CD4-positive, alpha-beta T cell treated with Interleukin-2 at 100 ng/mL for 4 hours (primary cell): ENCODE measurements at regions not wholly inside any gene's neighbourhood (a gene's known extent, or its start where the extent isn't known, plus 50 kb on each side); places are given as distances from the start of the nearest gene placed in this dataset.

ENCODE experiments used
- DNase-seq: peaks from one replicate; pipeline ENCODE4 v3.0.0-alpha.2; 2020; ENCODE audit warnings: low spot score

GRCh38 chr7:340979-341694, 51.2 kb downstream of the FOXL3 start:
- no peak for DNase-seq

GRCh38 chr7:341841-342638, 52.1 kb downstream of the FOXL3 start:
- DNase-seq, result no peak

DNA sequence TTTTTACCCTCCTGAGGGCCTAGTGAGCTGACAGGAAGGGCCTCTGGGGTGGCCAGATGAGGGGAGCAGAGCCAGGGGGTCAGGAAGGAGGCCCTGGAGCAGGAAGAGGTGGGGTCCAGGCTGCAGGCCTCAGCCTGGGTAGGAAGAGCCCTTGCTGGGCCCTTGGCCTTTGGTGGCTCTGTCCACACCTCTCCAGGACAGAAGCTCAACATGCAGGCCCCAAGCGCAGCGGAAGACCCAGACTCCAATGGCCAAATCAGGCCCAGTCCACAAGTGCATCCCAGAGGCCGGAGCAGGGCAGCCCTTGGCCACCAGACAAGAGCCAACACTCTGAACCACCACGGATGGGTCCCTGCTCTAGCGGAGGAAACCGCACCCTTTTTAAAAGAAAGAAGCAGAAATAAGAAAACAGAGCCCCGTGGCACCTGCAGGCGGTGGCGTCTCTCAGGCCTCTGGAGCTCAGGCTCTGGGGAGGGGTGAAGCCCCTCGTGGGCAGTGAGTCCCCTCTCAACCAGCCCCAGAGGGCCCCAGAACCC, 52.8 kb downstream of the FOXL3 start:
- no peak for DNase-seq

- DNase-seq, result no peak
Measured at GRCh38 chr7:343227-343822, 53.4 kb downstream of the FOXL3 start.

DNA sequence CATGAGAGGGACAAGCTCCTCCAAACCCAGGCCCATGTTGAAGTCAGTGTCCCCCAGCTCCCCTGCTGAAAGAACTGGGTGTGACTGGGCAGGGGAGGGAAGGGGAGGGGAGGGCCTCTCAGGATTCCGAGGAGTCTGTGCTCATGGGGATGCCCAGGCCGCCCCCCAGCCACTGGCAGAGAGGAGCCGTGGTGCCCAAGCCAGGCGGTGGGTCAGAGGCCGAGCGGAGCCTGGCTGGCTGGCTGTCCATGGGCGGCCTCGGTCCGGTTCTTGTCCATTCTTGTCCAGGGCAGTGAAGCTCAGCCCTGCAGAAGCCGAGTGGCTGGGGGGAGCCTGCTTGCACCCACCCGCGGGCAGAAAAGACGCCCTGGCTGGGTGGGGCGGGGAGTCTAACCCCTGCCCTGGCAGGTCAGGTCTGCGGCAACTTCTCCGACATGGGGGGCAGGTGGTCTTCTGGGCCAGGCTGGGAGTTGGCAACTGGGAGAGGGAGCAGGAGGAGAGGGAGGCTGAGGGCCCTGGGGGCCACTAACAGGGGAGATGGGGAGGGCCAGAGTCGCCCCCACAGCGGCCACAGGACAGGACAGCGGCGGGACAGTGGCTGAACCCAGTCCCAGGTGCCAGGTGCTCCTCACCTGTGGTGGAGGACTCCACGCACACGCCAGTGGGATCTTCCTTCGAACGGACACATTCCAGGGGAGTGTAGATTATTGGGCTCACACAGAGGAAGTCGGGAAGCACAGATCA, 54.1 kb downstream of the FOXL3 start:
- DNase-seq, result no peak

DNA sequence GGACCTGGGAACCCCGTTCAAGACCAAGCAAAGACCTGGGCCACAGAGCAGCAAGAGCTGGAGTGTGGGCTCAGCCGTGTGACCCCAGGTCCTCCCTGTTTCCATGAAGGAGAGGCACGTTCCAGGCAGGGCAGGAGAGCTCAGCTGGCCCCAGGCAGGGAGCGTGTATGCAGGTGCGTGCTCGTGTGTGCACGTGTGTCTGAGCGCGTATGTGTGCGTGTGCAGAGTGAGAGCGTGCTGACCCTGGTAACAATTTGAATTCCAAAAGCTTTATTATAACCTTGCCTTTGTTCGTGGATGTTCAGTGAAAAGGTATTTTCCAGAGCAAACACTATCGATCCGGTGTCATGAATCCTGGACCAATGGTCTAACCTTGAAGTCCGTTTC, 54.6 kb downstream of the FOXL3 start:
- no peak for DNase-seq

DNA sequence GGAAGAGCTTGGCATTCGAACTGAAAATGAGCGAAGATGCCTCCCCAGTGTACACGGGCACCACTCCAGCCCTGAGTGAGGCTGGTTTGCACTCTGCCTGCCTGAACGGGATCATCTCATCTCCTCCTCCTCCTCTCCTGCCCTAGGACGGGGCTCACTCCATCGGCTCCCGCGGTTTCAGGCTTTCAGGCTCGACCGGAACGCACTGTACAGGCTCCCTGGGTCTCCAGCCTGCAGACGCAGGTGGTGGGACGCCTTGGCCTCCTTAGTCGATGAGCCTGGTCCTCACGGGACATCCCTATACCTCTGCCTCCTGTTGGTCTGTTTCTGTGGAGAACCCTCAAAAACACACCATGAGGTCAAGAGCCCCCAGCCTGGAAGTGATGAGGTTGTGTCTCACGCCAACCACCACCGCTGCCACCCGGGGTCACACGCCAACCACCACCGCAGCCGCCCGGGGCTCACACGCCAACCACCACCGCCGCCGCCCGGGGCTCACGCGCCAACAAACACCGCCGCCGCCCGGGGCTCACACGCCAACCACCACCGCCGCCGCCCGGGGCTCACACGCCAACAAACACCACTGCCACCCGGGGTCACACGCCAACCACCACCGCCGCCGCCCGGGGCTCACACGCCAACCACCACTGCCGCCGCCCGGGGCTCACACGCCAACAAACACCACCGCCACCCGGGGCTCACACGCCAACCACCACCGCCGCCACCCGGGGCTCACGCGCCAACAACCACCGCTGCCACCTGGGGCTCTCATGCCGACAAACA, 56.3 kb downstream of the FOXL3 start:
- DNase-seq, result no peak

DNA sequence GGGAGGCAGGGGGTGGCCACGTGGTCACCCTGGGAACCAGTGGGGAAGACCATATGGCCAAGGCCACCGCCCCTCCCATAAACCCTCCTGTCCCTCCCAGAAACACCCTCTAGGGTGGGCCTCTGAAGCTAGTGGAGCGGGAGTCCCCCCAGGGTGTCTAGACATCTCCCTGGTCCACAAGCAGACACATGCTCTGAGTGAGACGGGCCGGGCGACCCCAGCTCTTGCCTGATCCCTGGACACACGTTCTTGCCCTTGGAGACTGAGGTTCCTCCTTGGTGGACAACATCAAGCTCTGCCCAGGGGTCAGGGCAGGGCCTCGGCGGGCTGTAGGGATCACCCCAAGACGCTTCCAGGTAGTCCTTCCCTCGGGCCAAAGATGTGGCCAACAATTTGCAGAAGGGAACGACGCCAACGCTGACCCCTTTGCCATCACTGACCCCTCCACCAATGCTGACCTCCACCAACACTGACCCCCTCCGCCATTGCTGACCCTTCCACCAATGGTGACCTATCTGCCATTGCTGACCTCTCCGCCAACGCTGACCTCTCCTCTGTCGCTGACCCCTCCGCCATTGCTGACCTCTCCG, 57.1 kb downstream of the FOXL3 start:
- no peak for DNase-seq

DNA sequence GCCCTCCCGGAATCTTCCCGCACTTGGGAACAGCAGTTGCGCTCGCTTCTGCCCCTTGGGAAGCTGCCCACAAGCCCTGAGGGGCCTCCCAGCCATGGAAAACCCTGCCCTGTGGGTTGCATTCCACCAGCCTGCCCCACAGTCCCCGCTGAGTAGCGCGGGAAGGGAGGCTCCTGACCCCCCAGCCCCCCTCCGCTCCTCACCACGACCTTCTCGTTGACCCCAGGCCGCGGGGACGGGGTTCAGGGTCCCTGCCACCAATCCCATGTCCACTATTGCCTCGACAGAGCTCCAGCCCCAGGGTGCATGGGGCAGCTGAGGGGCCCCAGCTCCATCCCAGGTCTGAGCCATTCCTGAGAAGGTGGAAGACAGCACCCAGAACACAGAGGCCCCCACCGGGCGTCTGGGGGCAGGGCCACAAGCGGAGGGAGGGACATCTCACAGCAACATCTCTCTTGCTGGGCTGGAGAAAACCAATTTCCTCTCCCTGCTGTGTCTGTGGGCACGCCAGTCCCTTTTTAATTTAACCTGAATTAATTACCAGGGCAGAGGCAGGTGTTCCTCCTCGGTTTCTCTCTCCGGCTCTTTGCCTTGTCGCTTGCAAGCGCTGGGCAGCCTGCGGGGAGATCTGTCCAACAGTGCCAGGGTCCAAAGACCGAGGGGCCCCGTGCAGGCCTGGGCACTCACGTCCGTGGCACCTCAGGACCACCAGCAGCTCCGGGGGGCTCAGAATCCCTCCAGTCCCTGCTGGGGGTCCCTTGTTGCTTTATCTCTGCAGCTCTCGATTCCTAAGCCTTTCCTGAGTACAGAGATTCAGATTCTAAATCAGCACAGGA, 57.9 kb downstream of the FOXL3 start:
- DNase-seq, result no peak

DNA sequence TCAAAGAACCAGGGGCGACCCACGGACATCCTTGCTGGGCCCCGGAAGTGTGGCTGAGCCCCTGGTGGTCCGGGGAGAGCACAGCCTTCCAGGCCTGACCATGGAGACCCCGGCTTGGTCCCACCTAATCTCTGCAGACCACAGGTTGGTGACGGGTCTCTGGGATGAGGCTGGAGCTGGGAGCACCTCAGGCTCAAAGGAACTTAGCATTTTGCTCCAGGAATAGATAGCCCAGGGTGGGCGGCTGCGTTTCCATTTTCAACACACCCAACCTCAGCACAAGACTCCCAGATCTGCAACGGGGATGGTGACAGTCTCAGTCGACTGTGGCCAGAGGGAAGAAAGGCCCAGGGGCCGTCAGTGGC, 58.5 kb downstream of the FOXL3 start:
- DNase-seq, result no peak

DNA sequence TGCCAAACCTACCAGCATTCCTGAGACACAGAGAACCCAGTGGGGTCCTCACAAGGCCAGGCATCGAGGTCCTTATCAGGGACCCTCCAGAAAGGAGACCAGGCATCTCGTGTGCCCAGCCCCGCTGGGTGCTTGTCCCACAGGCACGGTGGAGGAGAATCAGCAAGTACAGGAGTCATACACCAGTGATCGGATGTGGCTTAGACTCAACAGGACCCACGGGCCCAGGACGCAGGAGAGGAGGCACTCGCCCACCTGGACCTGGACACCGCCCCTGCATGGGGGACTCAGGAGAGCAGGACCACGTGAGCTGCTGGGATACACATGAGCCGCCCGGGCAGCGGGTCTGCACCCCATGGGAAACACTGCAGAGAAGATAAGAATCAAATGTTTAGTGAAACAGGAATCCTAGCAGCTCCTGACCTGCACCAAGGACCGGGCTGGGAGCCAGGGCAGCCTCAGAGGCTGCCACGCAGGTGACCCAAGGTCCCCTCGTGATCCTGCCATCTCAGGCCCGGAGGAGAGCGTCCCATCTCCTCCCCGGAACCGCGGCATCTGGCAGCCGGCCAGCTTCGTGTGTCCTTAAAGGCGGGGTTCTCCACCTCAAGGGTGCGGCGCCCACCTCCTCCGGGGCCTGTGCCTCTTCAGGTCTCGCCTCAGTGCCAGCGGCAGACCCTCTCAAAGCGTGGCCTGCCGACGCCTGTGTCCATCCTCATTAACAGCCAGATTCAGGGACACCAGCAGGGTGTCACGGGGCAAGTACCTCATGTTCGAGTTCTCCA, 59.2 kb downstream of the FOXL3 start:
- DNase-seq, result no peak

DNA sequence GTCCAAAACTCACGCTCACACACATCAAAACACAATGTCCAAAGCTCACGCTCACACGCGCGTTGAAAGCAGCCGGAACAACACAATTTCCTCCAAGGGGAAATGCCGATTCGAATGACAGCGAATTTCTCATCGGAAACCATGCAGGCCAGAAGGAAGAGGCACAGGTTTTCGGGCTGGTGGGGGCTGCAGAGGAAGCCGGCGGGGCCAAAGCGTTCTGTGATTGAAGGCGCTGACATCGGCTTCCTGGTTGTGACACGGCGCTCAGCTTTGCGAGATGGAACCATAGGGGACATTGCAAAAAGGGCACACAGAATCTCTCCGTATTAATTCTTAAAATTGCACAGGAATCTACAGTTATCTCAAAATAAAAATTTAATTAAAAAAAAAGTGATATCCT, 61.3 kb downstream of the FOXL3 start:
- DNase-seq, result peak; percentile 62

- peak; percentile 58 for DNase-seq
Measured at GRCh38 chr7:351681-352480, 61.9 kb downstream of the FOXL3 start.

DNA sequence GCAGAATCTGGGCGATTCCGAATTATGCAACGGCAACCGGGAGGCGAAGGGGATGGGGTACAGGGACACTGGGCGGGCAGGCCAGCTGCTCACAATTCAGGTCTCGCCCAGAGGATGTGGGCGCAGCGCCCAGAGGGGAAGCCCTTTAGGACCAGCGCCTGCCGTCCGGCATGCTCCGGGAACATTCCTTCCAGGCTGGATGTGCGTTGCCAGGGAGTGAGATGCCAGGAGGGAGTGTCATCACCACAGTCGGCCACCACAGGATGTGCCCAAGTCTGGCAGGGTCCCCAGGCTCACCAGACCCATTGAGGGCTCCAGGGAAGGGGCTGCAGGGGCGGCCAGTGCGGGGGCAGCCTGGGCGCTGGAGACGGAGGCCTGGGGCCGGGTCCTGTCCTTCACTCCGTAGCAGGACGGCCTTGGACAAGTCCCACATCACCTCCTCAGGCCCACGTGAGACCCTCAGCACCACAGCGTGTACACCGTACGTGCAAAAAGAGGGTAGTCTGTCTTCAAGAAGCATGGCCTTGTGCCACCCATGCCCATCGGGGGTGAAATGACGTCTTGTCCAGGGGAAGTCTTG, 63.9 kb downstream of the FOXL3 start:
- no peak for DNase-seq

DNA sequence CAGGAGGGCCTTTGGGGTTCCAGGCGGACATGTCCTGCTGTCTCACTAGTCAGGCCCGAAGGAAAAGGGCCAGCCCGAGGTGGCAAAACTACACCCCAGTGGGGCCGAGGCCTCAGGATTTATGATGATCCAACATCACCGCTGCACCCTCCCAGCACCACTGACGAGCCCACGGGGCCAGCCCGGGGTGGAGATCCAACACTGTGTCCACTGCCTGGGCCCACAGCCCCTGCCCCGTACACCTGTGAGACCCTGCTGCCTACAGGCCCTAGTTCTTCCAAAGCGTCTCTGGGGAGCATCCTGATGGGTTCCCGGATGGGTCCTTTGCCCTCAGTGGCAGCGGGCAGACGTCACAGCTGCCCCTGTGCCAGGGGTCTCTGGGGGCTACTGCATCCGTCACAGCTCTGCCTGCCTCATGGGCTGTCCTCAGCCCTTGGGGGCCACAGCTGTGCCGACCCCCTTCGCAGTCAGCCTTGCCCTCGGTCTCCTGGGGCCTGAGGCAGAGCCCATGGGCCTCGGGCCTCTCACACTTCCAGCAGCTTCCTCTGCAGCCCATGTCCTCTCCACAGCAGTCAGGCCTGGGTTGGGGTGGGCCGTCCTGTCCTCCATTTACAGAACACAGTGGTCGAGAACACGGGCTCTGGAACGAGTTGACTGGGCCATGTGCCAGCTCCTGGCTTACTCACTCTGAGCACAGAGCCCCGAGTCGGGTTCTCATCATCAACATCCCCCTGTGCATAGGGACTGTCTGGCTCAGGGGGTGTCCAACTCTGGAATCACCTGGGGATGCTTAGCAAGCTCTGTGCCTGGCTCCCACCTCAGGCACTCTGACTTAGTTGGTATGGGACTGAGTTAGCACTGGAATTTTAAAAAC, 64.9 kb downstream of the FOXL3 start:
- no peak for DNase-seq

- DNase-seq, result no peak
Measured at GRCh38 chr7:355568-355967, 65.6 kb downstream of the FOXL3 start.

- DNase-seq, result no peak
Measured at GRCh38 chr7:356087-356486, 66.1 kb downstream of the FOXL3 start.
